MCF 10A (cell line): ENCODE measurements at regions not wholly inside any gene's neighbourhood (a gene's known extent, or its start where the extent isn't known, plus 50 kb on each side); places are given as distances from the start of the nearest gene placed in this dataset.

Experiments used
- BruUV-seq: library from RNA; stranded (reverse); fragments of 400-500 nt; replicated peaks from 2 replicates; lab custom pipeline; 2021; lab: Mats Ljungman, UMichigan
- CTCF ChIA-PET: fragments of 300-600 bp; sonication (Branson Sonifier 250); formaldehyde crosslinking; extraction: SDS; loops from one replicate; lab custom pipeline; 2021; ENCODE audit warnings: antibody characterized with exemption, inconsistent platforms; lab: Yijun Ruan, JAX
- POLR2A ChIA-PET: fragments of 300-600, 350-650 bp; sonication (Branson Sonifier 250); formaldehyde crosslinking; extraction: SDS; loops from one replicate; lab custom pipeline; 2020; ENCODE audit warnings: antibody characterized with exemption, inconsistent platforms; lab: Yijun Ruan, JAX
- DNase-seq: peaks from one replicate; pipeline ENCODE4 v3.0.0-alpha.2; 2018; ENCODE audit not compliant: unreplicated experiment
- H3K27ac Mint-ChIP-seq: one replicate; pipeline ENCODE4 v1.8.0; 2022; ENCODE audit warnings: mild to moderate bottlenecking, low read depth, mixed read lengths; ENCODE audit not compliant: unreplicated experiment
- H3K27me3 Mint-ChIP-seq: one replicate; pipeline ENCODE4 v1.8.0; 2022; ENCODE audit warnings: mixed read lengths; ENCODE audit not compliant: insufficient read depth, unreplicated experiment
- H3K36me3 Mint-ChIP-seq: one replicate; pipeline ENCODE4 v1.8.0; 2022; ENCODE audit warnings: mild to moderate bottlenecking, moderate library complexity, mixed read lengths; ENCODE audit not compliant: insufficient read depth, unreplicated experiment
- H3K4me1 Mint-ChIP-seq: one replicate; pipeline ENCODE4 v1.8.0; 2022; ENCODE audit warnings: mixed read lengths; ENCODE audit not compliant: insufficient read depth, unreplicated experiment
- H3K4me3 Mint-ChIP-seq: one replicate; pipeline ENCODE4 v1.8.0; 2022; ENCODE audit warnings: mild to moderate bottlenecking, moderate library complexity, mixed read lengths; ENCODE audit not compliant: unreplicated experiment
- H3K9me3 Mint-ChIP-seq: one replicate; pipeline ENCODE4 v1.8.0; 2022; ENCODE audit warnings: mixed read lengths; ENCODE audit not compliant: unreplicated experiment
- CTCF ChIP-seq: fragments of 200-600 bp; IDR thresholded peaks from one replicate; pipeline ENCODE4 v1.8.0; 2022; ENCODE audit warnings: antibody characterized with exemption, mild to moderate bottlenecking; ENCODE audit not compliant: unreplicated experiment
- intact Hi-C: fragments of 100-400 bp; cut with micrococcal nuclease; formaldehyde crosslinking; loops from 2 replicates; pipeline ENCODE4 v1.14.1; 2022

- Mint-ChIP-seq H3K36me3 (no peaks in the 10 kb centered on the region), H3K27ac (no peak overlapping the region), H3K4me3 (no peak overlapping the region), H3K27me3 (no peaks in the 10 kb centered on the region), H3K4me1 (no peaks in the 10 kb centered on the region), H3K9me3 (no peaks in the 10 kb centered on the region)
- no peak for TF ChIP-seq CTCF
- BruUV-seq = no TSS peak
- intact Hi-C loops = no loop called here
- peak; percentile 51 for DNase-seq
- ChIA-PET POLR2A (no interaction called here), CTCF (no interaction called here)
These were observed 172.7 kb upstream of the CTNNB1 start for GRCh38 chr3:41026394-41027177.

GRCh38 chr3:41029356-41029755 is 169.9 kb upstream of the CTNNB1 start:
- Mint-ChIP-seq H3K4me1 (no peaks in the 10 kb centered on the region), H3K36me3 (no peaks in the 10 kb centered on the region), H3K9me3 (no peaks in the 10 kb centered on the region), H3K4me3 (no peak overlapping the region), H3K27me3 (no peaks in the 10 kb centered on the region), H3K27ac (no peak overlapping the region)
- DNase-seq = no peak
- ChIA-PET CTCF (no interaction called here), POLR2A (no interaction called here)
- no peak for TF ChIP-seq CTCF
- no TSS peak for BruUV-seq
- intact Hi-C loops = no loop called here

- H3K4me3 Mint-ChIP-seq = no peak overlapping the region
- POLR2A ChIA-PET = no interaction called here
- no peaks in the 10 kb centered on the region for H3K9me3 Mint-ChIP-seq
- intact Hi-C loops = no loop called here
- no peak for DNase-seq
- BruUV-seq = no TSS peak
- no peak overlapping the region for H3K27ac Mint-ChIP-seq
- H3K27me3 Mint-ChIP-seq = no peaks in the 10 kb centered on the region
- no peaks in the 10 kb centered on the region for H3K36me3 Mint-ChIP-seq
- CTCF ChIA-PET = interaction anchor here (0.6 kb wide), 1 partner anchor 276 kb away, joined by 3 read pairs; no protein-coding TSS in a partner anchor
- no peak for TF ChIP-seq CTCF
- no peaks in the 10 kb centered on the region for H3K4me1 Mint-ChIP-seq
These were observed 169.1 kb upstream of the CTNNB1 start for GRCh38 chr3:41030220-41030619.

GRCh38 chr3:41031401-41031800 is 167.9 kb upstream of the CTNNB1 start:
- no peaks in the 10 kb centered on the region for H3K4me1 Mint-ChIP-seq
- DNase-seq = no peak
- no peaks in the 10 kb centered on the region for H3K27me3 Mint-ChIP-seq
- no peaks in the 10 kb centered on the region for H3K36me3 Mint-ChIP-seq
- BruUV-seq = no TSS peak
- ChIA-PET CTCF (interaction anchor here (0.6 kb wide), 1 partner anchor 171 kb away, joined by 4 read pairs; no protein-coding TSS in a partner anchor), POLR2A (no interaction called here)
- no peaks in the 10 kb centered on the region for H3K9me3 Mint-ChIP-seq
- intact Hi-C loops = no loop called here
- no peak overlapping the region for H3K27ac Mint-ChIP-seq
- TF ChIP-seq CTCF = no peak
- no peak overlapping the region for H3K4me3 Mint-ChIP-seq
